ENCODE measurements at regions not wholly inside any gene's neighbourhood (a gene's known extent, or its start where the extent isn't known, plus 50 kb on each side); places are given as distances from the start of the nearest gene placed in this dataset.

DNA sequence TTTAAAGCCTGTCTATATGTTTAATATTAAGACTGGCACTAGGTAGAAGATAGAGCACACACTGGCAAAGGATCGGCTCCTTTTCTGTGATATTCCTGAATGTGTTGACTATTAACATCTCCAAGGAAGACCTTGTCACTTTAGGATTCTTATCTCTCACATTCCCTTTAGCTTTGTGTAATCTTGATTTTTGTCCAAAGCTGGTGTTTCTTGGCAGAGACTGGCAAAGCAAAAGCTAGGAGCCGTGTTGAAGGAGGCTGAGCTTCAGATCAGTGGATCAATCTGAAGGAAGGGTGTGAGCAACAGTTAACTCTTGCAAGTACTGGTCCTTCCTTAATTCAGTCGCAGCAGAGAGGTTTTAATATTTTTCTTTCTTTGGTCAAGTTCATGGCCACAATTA lies 830.4 kb upstream of the ZNF608 start:
- no peak for TF ChIP-seq EZH2phosphoT487 (IDR thresholded peaks at IDR 0.05; ENCODE audit: borderline replicate concordance, low read depth, low read length)
- TF ChIP-seq CTCF (conservative IDR thresholded peaks at IDR 0.05; ENCODE audit: low read length), result no peak
- intact Hi-C loops (cut with micrococcal nuclease; ENCODE audit: unreplicated experiment), result no loop called here
- Histone ChIP-seq H3K9me3 (ENCODE audit: low read length) (no peaks in the 10 kb centered on the region), H3K79me2 (ENCODE audit: insufficient read depth, low read depth, low read length) (no peaks in the 10 kb centered on the region), H3K9me2 (ENCODE audit: insufficient read depth, low read length) (no peaks in the 10 kb centered on the region), H3K4me1 (ENCODE audit: insufficient read depth, low read length, poor library complexity, severe bottlenecking) (no peaks in the 10 kb centered on the region), H3K27ac (ENCODE audit: low read depth, low read length, poor library complexity, severe bottlenecking) (no peak overlapping the region), H3K4me2 (ENCODE audit: low read length) (no peak overlapping the region), H2AFZ (ENCODE audit: low read length) (no peak overlapping the region), H4K20me1 (ENCODE audit: insufficient read depth, low read length) (no peaks in the 10 kb centered on the region), H3K36me3 (ENCODE audit: insufficient read depth, low read length) (no peaks in the 10 kb centered on the region), H3K4me3 (ENCODE audit: low read depth, low read length, poor library complexity, severe bottlenecking) (no peak overlapping the region)
- no TSS peak for BruUV-seq (replicated peaks)
- DNase-seq (ENCODE audit: low spot score), result no peak
- ChIA-PET POLR2A (interaction anchor here (0.5 to 0.7 kb wide), 4 partner anchors 168 to 1863 kb away, joined by 3 to 5 read pairs (median 3); no protein-coding TSS in a partner anchor), CTCF (ENCODE audit: unreplicated experiment) (no interaction called here)

DNA sequence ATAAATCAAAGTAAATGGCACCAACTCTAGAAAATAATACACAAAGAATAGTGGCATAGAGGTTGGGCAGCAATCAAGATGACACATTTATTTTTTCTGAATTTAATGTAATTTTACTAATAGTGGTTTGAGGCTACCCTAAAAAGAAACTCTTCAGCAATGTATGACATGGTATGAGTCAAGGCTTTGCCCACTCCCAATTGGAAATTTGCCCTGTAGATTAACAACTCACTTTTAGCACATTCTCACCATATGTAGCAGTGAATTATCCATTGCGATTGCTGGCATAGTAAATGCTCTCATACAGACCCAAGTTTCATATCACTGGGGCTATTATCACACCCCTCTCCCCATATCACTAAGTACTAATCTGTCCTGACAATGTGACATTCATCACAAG lies 832.1 kb upstream of the ZNF608 start:
- Histone ChIP-seq H3K9me3 (ENCODE audit: low read length) (no peaks in the 10 kb centered on the region), H4K20me1 (ENCODE audit: insufficient read depth, low read length) (no peaks in the 10 kb centered on the region), H3K4me3 (ENCODE audit: low read depth, low read length, poor library complexity, severe bottlenecking) (no peak overlapping the region), H3K36me3 (ENCODE audit: insufficient read depth, low read length) (no peaks in the 10 kb centered on the region), H3K4me2 (ENCODE audit: low read length) (no peak overlapping the region), H3K79me2 (ENCODE audit: insufficient read depth, low read depth, low read length) (no peaks in the 10 kb centered on the region), H3K9me2 (ENCODE audit: insufficient read depth, low read length) (no peaks in the 10 kb centered on the region), H2AFZ (ENCODE audit: low read length) (no peak overlapping the region), H3K27ac (ENCODE audit: low read depth, low read length, poor library complexity, severe bottlenecking) (no peak overlapping the region), H3K4me1 (ENCODE audit: insufficient read depth, low read length, poor library complexity, severe bottlenecking) (no peaks in the 10 kb centered on the region)
- POLR2A ChIA-PET, result interaction anchor here (0.6 kb wide), 1 partner anchor 131 kb away, joined by 5 read pairs; no protein-coding TSS in a partner anchor
- CTCF ChIA-PET (ENCODE audit: unreplicated experiment), result no interaction called here
- intact Hi-C loops (cut with micrococcal nuclease; ENCODE audit: unreplicated experiment), result no loop called here
- BruUV-seq (replicated peaks), result no TSS peak
- DNase-seq (ENCODE audit: low spot score), result no peak
- TF ChIP-seq CTCF (conservative IDR thresholded peaks at IDR 0.05; ENCODE audit: low read length) (no peak), EZH2phosphoT487 (IDR thresholded peaks at IDR 0.05; ENCODE audit: borderline replicate concordance, low read depth, low read length) (no peak)

DNA sequence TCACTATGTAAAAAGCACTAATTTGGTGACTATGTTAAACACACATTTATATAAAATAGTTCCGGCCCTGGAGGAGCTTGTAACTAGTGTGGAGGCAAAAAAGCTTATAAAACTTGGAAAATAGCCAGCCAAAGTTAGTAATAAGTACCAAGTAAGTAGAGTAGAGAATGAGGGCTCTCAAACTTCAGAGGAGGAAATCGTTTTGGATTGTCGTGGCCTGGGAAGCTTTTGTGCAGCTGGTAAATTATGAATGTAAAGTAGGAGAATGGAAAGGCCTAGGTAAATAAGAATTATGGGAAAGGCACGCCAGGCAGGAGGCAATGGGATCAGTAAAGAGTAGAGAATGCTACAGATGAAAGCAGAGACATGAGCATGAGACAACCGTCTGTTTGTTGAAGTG lies 832.7 kb upstream of the ZNF608 start:
- Histone ChIP-seq H3K79me2 (ENCODE audit: insufficient read depth, low read depth, low read length) (no peaks in the 10 kb centered on the region), H3K4me2 (ENCODE audit: low read length) (no peak overlapping the region), H3K9me3 (ENCODE audit: low read length) (no peaks in the 10 kb centered on the region), H3K4me3 (ENCODE audit: low read depth, low read length, poor library complexity, severe bottlenecking) (no peak overlapping the region), H3K9me2 (ENCODE audit: insufficient read depth, low read length) (no peaks in the 10 kb centered on the region), H3K27ac (ENCODE audit: low read depth, low read length, poor library complexity, severe bottlenecking) (no peak overlapping the region), H2AFZ (ENCODE audit: low read length) (no peak overlapping the region), H4K20me1 (ENCODE audit: insufficient read depth, low read length) (no peaks in the 10 kb centered on the region), H3K4me1 (ENCODE audit: insufficient read depth, low read length, poor library complexity, severe bottlenecking) (no peaks in the 10 kb centered on the region), H3K36me3 (ENCODE audit: insufficient read depth, low read length) (no peaks in the 10 kb centered on the region)
- TF ChIP-seq CTCF (conservative IDR thresholded peaks at IDR 0.05; ENCODE audit: low read length) (no peak), EZH2phosphoT487 (IDR thresholded peaks at IDR 0.05; ENCODE audit: borderline replicate concordance, low read depth, low read length) (no peak)
- no peak for DNase-seq (ENCODE audit: low spot score)
- intact Hi-C loops (cut with micrococcal nuclease; ENCODE audit: unreplicated experiment), result no loop called here
- no TSS peak for BruUV-seq (replicated peaks)
- POLR2A ChIA-PET, result no interaction called here
- CTCF ChIA-PET (ENCODE audit: unreplicated experiment), result no interaction called here
